Transverse colon (tissue), 4 donors: ENCODE measurements at regions not wholly inside any gene's neighbourhood (a gene's known extent, or its start where the extent isn't known, plus 50 kb on each side); places are given as distances from the start of the nearest gene placed in this dataset.

ENCODE experiments used
- DNase-seq: peaks from one replicate; pipeline ENCODE4 v3.0.0-alpha.2; 2019
- H3K27ac ChIP-seq, 4 donors: fragments of 200-600 bp; sonication (generic); 2 replicates each; pipeline ENCODE4 v1.5.1; 2016 to 2018; ENCODE audit warnings: inconsistent platforms in 4 of 4
- H3K27me3 ChIP-seq: fragments of 200-600 bp; sonication (generic); 2 replicates; pipeline ENCODE4 v1.5.1; 2017; ENCODE audit warnings: inconsistent platforms
- H3K36me3 ChIP-seq, 4 donors: fragments of 200-600 bp; sonication (generic); 2 replicates each; pipeline ENCODE4 v1.5.1; 2017 to 2019; ENCODE audit warnings: inconsistent platforms in 4 of 4
- H3K4me1 ChIP-seq, 4 donors: fragments of 200-600 bp; sonication (generic); 2 replicates each; pipeline ENCODE4 v1.5.1; 2017 to 2020; ENCODE audit warnings: inconsistent platforms in 4 of 4
- H3K4me3 ChIP-seq, 4 donors: fragments of 200-600 bp; sonication (generic); 1 replicate in 1 of 4; 2 replicates in 3 of 4; pipeline versions ENCODE4 v1.5.1 to v1.6.1; 2017 to 2019; ENCODE audit warnings: inconsistent platforms in 4 of 4
- H3K9me3 ChIP-seq, 2 donors: fragments of 200-600 bp; sonication (generic); 2 replicates each; pipeline ENCODE4 v1.5.1; 2017 to 2019; ENCODE audit warnings: inconsistent platforms in 2 of 2
- CTCF ChIP-seq, 5 experiments: fragments of 200-600 bp in 3 of 5; fragments of 450-650 bp in 2 of 5; sonication (generic) in 3 of 5; IDR thresholded peaks; 1 replicate in 2 of 5; 2 replicates in 3 of 5; pipeline ENCODE4 v1.5.1; 2016 to 2017; ENCODE audit warnings: antibody characterized with exemption in 5 of 5, inconsistent platforms in 3 of 5, mild to moderate bottlenecking in 2 of 5, moderate library complexity in 1 of 5
- EP300 ChIP-seq: sonication (generic); formaldehyde crosslinking; IDR thresholded peaks from one replicate; pipeline ENCODE4 v1.6.1; 2017; ENCODE audit warnings: antibody characterized with exemption, low read depth
- POLR2A ChIP-seq: fragments of 450-650 bp; IDR thresholded peaks from one replicate; pipeline ENCODE4 v1.6.1; 2016; ENCODE audit warnings: antibody characterized with exemption, mild to moderate bottlenecking, moderate library complexity
- POLR2AphosphoS5 ChIP-seq, 3 donors: sonication (generic); formaldehyde crosslinking; IDR thresholded peaks; one replicate each; pipeline ENCODE4 v1.6.1; 2016; ENCODE audit warnings: antibody characterized with exemption in 3 of 3
- WGBS, 2 donors: methylation state at CpG; one replicate each; pipeline ENCODE4 v1.1.5; 2018; ENCODE audit warnings: low coverage in 1 of 2; 5-methylcytosine and 5-hydroxymethylcytosine counted together
- in situ Hi-C, 4 donors: fragments of 200-750 bp; cut with MboI; loops; one replicate each; pipeline versions ENCODE4 v1.15.0 to v1.15.1; 2017; ENCODE audit warnings: low sequenced_read_pairs in 3 of 4, low pct_ligation_motif_present in 1 of 4, low pct_unique_long_range_greater_than_20kb in 1 of 4
- intact Hi-C: fragments of 100-400 bp; cut with DNase I; formaldehyde crosslinking; loops from one replicate; pipeline ENCODE4 v1.15.1; 2023; ENCODE audit warnings: low total_unique reads

GRCh38 chr5:119860463-119860862 lies 231.1 kb downstream of the FAM170A start:
- in situ Hi-C loops = no loop called here
- Histone ChIP-seq H3K9me3 (no peaks in the 10 kb centered on the region), H3K4me3 (no peak overlapping the region), H3K27me3 (no peaks in the 10 kb centered on the region), H3K27ac (no peak overlapping the region), H3K4me1 (no peaks in the 10 kb centered on the region), H3K36me3 (no peaks in the 10 kb centered on the region)
- TF ChIP-seq POLR2A (no peak), EP300 (no peak), CTCF (IDR thresholded peaks at IDR 0.05) (no peak), POLR2AphosphoS5 (IDR thresholded peaks at IDR 0.05) (no peak)
- no peak for DNase-seq
- intact Hi-C loops = no loop called here

- Histone ChIP-seq H3K36me3 (no peaks in the 10 kb centered on the region), H3K9me3 (no peaks in the 10 kb centered on the region), H3K27me3 (no peaks in the 10 kb centered on the region), H3K4me1 (no peaks in the 10 kb centered on the region), H3K27ac (no peak overlapping the region), H3K4me3 (no peak overlapping the region)
- intact Hi-C loops = no loop called here
- TF ChIP-seq POLR2AphosphoS5 (IDR thresholded peaks at IDR 0.05) (no peak), POLR2A (no peak), EP300 (no peak), CTCF (IDR thresholded peaks at IDR 0.05) (no peak)
- WGBS, 2 donors = 74 to 87% methylated on average over 4 of the region's 4 CpGs
- in situ Hi-C loops = no loop called here
- no peak for DNase-seq
These were observed 233.3 kb downstream of the FAM170A start for GRCh38 chr5:119862619-119863018.

- no peak for DNase-seq
These were observed 234.9 kb downstream of the FAM170A start for GRCh38 chr5:119864286-119864685.

GRCh38 chr5:119873611-119874010 lies 244.3 kb downstream of the FAM170A start:
- H3K27me3 ChIP-seq = no peaks in the 10 kb centered on the region
- no peak overlapping the region for H3K27ac ChIP-seq
- intact Hi-C loops = no loop called here
- no peaks in the 10 kb centered on the region for H3K36me3 ChIP-seq
- H3K4me1 ChIP-seq = peaks cover 0 to 19% (median 3%) of the 10 kb centered on the region in 4 donors
- 77 to 92% methylated on average over 3 to 5 of the region's 5 CpGs for WGBS, 2 donors
- DNase-seq = no peak
- no peak for TF ChIP-seq EP300
- TF ChIP-seq POLR2A = no peak
- TF ChIP-seq CTCF (IDR thresholded peaks at IDR 0.05) = no peak
- TF ChIP-seq POLR2AphosphoS5 (IDR thresholded peaks at IDR 0.05) = no peak
- no peak overlapping the region for H3K4me3 ChIP-seq
- in situ Hi-C loops = no loop called here
- no peaks in the 10 kb centered on the region for H3K9me3 ChIP-seq

More at GRCh38 chr5:119864286-119864685, 234.9 kb downstream of the FAM170A start:
- no peak overlapping the region for H3K4me3 ChIP-seq
- in situ Hi-C loops = no loop called here
- intact Hi-C loops = no loop called here
- H3K4me1 ChIP-seq = no peaks in the 10 kb centered on the region
- no peaks in the 10 kb centered on the region for H3K36me3 ChIP-seq
- TF ChIP-seq EP300 = no peak
- no peak for TF ChIP-seq POLR2A
- H3K27ac ChIP-seq = no peak overlapping the region
- H3K9me3 ChIP-seq = no peaks in the 10 kb centered on the region
- H3K27me3 ChIP-seq = no peaks in the 10 kb centered on the region

- Histone ChIP-seq H3K4me1 (peaks cover 0 to 23% (median 3%) of the 10 kb centered on the region in 4 donors), H3K27me3 (no peaks in the 10 kb centered on the region), H3K9me3 (no peaks in the 10 kb centered on the region), H3K4me3 (no peak overlapping the region), H3K36me3 (no peaks in the 10 kb centered on the region), H3K27ac (no peak overlapping the region)
- intact Hi-C loops = no loop called here
- in situ Hi-C loops = no loop called here
- no peak for TF ChIP-seq CTCF (IDR thresholded peaks at IDR 0.05)
- TF ChIP-seq POLR2AphosphoS5 (IDR thresholded peaks at IDR 0.05) = no peak
- TF ChIP-seq EP300 = no peak
- TF ChIP-seq POLR2A = no peak
- DNase-seq = no peak
These were observed 247.2 kb downstream of the FAM170A start for GRCh38 chr5:119876522-119876921.
